DND-41 (cell line): ENCODE measurements at regions not wholly inside any gene's neighbourhood (a gene's known extent, or its start where the extent isn't known, plus 50 kb on each side); places are given as distances from the start of the nearest gene placed in this dataset.

Experiments used
- CTCF ChIP-seq: IDR thresholded peaks from 2 replicates; pipeline ENCODE4 v1.5.1; 2012; ENCODE audit warnings: borderline replicate concordance, low read length, moderate library complexity, mild to moderate bottlenecking; ENCODE audit not compliant: poor library complexity, severe bottlenecking; ENCODE audit errors: extremely low read depth
- EZH2 ChIP-seq: IDR thresholded peaks from 3 replicates; pipeline ENCODE4 v1.6.1; 2012; ENCODE audit warnings: borderline replicate concordance, low read depth, mild to moderate bottlenecking, moderate library complexity, low read length, inconsistent platforms; ENCODE audit not compliant: severe bottlenecking

- TF ChIP-seq CTCF (no peak), EZH2 (no peak)
Measured at GRCh38 chr2:147398996-147399395, 445.8 kb upstream of the ACVR2A start.
